Hematopoietic multipotent progenitor cell treated with erythropoietin and hydrocortisone succinate and interleukin-3 and kit ligand, for 8 days (in vitro differentiated cells): ENCODE measurements at regions not wholly inside any gene's neighbourhood (a gene's known extent, or its start where the extent isn't known, plus 50 kb on each side); places are given as distances from the start of the nearest gene placed in this dataset.
A peak's percentile ranks its signal among the peaks of the same experiment; 100 is the strongest.
"Not testable (repeated sequence)": the region's sequence is repeated elsewhere in the genome, so short reads cannot be mapped to it uniquely, and the experiment has no call there.

Experiments used
- DNase-seq: peaks from one replicate; pipeline ENCODE4 v3.0.0-alpha.2; 2015

DNA sequence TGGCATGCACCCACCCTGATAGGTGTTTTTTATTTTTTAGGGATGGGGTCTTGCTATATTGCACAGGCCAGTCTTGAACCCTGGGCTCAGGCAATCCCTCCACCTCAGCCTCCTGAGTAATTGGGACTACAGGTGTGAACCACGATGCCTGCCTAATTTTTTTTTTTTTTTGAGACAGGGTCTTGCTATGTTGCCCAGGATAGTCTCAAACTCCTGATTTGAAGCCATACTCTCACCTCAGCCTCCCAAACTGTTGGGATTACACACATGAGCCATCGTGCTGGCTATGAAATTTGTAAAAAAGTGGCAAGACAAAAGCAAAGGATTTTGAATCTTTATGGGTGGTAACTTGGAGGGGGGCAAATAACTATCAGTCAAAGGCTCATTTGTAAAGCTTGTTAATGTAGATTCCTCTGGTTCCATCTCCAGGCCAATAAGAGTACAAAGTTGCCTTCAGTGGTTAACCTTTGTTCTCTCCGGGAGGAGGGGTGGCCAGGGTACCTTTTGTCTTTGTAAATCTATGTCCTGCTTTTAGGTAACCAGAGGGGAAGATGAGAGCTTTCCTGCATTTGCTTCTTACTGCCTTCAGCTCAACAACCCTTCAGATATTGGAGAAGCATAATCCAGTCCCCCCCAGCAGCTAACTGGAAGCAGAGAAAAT, 372.0 kb upstream of the JARID2 start:
- DNase-seq, result no peak

DNA sequence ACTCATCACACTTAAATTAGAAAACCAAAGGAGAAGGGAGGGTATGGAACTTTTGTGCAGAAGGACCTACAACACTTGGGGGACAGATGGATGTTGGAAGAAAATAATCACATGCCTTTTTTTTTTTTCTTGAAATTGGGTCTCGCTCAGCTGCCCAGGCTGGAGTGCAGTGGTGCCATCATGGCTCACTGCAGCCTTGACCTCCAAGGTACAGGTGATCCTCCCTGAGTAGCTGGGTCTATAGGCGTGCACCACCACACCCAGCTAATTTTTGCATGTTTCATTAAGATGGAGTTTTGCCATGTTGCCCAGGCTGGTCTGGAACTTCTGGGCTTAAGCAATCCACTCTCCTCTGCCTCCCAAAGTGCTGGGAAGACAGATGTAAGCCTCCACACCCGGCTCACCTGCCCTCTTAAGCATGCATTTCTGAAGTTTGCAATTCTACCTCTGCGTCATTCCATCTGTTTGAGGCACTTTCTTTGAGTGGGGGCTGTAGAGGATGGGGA, 370.8 kb upstream of the JARID2 start:
- no peak for DNase-seq

DNA sequence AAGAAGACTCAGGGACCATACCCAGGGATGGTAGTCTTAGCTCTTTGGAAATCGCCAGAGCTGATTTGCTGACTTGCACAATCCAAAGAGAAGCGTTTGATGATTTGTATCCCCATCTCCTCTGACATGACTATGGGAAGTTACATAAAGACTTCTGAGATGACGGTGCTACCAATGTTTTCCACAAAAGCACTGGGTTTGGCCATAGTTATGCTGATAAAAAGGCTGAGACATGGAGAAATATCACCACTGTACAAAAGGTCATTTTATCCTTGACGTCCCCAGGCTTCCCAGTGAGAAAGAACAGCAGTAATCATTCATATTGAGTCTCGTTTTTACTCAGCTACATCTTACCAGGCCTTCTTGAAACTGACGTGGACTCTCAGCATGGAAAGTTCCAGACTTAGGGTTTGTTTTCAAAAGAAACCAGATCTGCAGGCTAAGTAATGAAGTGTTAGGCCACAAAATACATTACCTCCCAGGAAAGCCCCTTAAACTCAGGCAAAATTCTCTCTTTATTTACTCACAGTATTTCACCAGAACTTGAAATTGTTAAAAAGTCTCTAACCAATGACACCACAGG, 370.3 kb upstream of the JARID2 start:
- DNase-seq, result no peak

GRCh38 chr6:14876778-14877613, 368.9 kb upstream of the JARID2 start:
- no peak for DNase-seq

DNA sequence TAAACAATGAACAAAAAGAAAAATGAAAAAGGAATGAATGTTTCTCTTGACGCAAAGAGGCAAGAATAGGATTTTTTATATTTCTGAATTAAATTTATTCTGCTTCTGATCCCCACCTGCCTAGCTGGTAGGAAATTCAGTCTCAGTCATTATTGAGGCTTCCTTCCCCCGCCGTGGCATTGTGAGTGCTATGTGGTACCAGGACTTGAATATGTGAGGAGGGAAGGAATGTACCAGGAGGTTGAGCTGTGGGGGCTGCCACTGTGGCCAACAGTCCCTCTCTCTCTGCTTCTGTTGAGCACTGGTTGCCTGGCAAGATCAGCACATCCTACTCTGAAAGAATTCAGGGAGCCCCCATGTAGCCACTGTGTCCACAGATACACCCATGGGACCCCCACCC, 368.1 kb upstream of the JARID2 start:
- DNase-seq, result no peak

GRCh38 chr6:14880052-14880451, 365.8 kb upstream of the JARID2 start:
- DNase-seq, result no peak

DNA sequence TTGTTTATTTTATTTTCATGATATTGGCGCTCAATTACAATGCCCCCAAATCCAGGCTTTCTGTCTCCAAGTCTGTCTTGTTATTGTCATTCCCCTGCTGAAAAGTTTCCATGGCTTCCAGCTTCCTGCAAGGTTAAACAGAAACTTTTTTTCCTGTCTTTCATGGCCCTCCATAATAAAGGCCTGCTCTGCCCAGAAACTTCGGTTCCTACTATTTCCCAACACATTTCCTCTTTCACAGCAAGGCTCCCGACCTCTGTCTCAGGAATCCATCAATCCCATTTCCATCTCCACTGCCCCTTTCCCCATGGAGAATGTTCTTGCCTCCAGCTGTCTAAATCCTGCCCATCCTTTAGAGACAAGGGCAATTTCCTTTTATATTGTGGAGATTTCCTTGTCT, 365.2 kb upstream of the JARID2 start:
- no peak for DNase-seq

GRCh38 chr6:14881398-14881797, 364.5 kb upstream of the JARID2 start:
- DNase-seq, result no peak

DNA sequence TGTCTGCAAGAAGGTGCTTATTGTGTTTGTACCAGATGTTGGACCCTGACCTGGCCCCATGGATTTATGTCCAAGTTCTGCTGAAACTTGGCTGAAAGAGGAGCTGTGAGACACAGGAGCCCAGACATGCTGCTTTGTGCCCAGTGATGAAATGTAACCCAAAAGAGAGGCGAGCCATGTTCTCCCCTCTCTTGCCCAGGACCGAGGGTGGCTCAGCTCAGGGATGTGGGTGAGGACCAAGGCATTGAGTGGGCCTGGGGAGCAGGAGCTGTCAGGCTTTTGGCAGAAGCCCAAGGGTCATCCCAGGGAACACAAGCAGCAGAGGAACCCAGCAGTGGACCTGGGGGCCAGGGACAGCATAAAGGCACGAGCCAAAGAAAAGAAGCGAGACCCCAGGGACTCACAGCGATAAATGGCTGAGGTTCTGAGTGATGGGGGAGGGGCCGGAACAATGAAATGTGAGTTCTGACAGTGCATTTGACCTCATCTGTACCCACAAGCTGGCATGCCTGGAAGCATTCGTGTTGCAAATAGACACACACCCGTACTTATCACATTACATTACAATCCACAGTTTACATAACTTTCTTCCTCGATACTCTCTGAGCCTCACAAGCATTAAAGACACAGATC, 363.4 kb upstream of the JARID2 start:
- DNase-seq, result no peak

DNA sequence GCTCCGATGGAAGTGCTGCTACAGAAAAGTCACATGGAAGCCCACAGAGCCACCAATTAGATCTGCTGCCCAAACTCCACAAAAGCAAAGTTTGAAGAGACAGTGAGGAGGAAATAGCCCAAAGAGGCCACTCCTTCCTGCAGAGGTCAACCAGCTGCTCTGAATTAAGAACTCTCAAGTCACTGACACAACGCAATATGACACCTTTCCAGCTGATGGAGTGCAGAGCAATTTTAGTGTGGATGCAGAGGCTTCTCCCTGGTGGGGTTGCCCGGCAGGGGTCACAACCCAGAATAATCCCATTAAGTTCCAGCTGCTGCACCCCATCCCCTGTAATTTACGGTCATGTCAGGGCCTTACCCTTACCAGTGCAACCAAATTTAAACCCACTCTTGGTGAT, 361.9 kb upstream of the JARID2 start:
- no peak for DNase-seq

DNA sequence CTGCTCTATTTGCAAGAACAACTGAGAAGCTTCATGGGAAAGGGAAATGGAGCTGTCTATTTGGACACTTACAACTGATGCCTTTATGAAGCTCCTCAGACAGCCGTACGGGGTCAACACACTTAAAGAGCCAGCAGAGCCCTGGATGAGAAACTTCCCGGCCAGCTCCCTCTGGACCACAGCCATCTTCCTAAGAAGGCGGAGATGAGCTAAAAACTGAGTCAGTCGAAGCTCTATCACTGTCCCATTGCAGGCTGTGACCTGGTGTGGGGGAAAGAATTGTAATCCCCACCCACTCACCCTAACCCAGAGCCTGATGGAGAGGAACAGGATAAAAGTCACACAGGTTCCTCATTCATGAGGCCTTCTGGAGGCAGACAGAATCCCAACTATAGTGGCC, 360.4 kb upstream of the JARID2 start:
- no peak for DNase-seq

DNA sequence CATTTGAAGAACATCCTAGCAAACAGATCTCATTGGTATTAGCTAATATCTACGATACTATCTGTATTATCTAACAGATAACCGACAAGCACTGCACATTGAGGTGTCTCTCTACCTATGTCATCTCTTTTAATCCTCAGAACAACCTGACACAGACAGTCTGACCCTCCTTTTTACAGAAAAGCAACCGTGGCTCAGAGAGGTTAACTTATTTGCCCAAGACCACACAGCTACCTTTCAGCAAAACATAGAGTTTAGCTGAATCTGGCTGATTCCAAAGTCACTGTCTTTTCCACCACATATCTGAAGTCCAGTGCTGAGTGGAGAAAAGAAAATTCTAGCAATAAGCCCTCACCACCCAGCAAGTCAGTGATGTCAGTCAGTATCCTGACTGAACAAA, 358.7 kb upstream of the JARID2 start:
- DNase-seq, result no peak

GRCh38 chr6:14887986-14888574, 357.8 kb upstream of the JARID2 start:
- no peak for DNase-seq

DNA sequence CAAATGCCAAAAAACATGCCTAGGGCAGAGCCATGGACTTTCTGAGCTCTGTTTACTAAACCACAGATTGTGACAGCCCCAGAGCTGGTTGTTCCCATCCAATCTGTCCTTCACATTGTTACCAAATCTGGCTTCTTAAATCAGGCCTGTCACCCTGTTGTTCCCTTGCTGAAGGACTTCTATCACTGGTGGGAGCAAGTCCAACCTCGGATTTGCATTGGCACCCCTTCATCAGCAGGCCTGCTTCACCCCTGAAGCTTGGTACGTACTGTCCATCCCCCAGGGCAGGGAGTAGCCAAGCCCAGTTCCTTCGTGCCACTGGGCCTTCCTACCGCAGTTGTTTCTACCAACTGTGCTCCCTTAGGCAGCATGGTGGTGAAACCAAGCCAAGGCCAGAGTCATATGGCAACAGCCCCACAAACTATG, 357.3 kb upstream of the JARID2 start:
- no peak for DNase-seq

- no peak for DNase-seq
Measured at GRCh38 chr6:14889188-14889587, 356.7 kb upstream of the JARID2 start.

DNA sequence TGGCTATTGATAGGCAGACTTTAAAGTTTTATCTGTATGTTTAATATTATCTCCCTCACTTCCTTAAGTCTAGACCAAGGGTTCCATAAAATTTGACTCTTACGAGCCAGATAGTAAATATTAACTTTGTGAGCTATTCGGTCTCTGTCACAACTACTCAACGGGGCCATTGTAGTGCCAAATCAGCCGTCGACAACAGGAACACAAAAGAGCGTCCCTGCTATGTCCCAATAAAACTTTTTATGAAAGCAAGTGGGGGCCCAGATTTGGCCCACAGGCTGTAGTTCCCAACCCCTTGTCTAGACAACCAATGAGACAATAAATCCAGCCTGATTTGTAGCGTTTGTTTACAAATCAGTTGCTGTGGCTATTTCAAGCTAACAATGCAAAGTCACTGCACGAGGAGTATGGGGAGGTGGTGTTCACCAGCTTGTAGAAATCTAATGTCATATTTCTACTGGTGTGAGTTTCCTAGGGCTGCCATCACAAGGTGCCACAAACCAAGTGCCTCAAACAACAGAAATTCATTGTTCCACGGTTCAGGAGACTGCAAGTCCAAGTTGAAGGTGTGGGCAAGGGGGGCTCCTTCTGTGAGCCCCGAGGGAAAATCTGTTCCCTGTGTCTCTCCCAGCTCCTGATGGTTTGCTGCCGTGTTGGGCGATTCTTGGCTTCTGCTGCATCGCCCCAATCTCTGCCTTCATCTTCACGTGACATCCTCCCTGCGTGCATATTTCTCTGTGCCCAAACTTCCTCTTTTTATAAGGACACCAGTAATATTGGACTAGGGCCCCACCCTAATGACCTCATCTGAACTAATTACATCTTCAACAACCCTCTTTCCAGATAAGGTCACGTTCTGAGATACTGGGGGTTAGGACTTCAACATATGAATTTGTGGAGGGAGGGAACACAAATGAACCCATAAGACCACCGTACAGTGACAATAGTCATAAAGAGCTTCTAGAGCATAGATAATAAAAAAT, 356.0 kb upstream of the JARID2 start:
- DNase-seq, result peak; percentile 64

DNA sequence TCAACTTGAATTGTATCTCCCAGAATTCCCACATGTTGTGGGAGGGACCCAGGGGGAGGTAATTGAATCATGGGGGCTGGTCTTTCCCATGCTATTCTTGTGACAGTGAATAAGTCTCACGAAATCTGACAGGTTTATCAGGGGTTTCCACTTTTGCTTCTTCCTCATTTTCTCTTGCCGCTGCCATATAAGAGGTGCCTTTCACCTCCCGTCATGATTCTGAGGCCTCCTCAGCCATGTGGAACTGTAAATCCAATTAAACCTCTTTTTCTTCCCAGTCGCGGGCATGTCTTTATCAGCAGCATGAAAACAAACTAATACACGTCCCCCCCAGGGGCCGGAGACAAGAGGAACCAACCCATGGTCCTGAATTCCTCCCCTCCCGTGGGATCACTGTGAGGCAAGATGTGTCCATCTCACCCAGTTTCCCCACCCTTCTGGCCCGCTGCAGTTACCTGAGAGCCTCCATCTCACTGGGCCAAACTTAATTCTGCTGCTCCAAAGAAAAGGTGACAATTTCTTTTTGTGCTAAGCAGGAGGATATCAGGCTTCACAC, 354.0 kb upstream of the JARID2 start:
- DNase-seq, result not testable (repeated sequence)

GRCh38 chr6:14894105-14894504, 351.8 kb upstream of the JARID2 start:
- no peak for DNase-seq

- DNase-seq, result no peak
Measured at GRCh38 chr6:14896475-14896874, 349.4 kb upstream of the JARID2 start.

DNA sequence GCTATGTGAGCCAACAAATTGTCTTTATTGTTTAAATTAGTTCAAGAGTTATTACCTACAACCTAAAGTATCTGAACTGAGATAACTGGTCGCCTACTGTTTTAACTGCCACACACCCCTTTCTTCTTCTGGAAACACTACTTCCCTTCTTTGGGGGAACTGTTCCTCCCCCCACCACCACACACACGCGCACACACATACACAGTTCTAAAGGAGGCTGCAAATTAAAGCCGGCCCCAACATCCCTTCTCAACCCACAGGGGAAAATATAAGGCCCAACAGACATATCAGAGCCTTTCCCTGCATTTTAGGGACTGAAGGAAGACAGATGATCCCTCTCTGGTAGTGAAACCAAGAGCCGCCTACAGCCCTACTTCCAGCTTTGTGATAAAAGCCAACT, 348.0 kb upstream of the JARID2 start:
- DNase-seq, result no peak

DNA sequence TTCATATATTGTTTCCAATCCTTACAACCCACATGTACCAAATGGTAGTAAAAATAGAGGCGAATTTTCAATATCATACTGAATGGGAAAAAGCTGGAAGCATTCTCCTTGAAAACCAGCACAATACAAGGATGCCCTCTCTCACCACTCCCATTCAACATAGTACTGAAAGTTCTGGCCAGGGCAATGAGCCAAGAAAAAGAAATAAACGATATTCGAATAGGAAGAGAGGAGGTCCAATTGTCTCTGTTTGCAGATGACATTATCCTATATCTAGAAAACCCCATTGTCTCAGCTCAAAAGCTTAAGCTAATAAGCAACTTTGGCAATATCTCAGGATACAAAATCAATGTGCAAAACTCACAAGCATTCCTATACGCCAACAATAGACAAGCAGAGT, 346.4 kb upstream of the JARID2 start:
- DNase-seq, result not testable (repeated sequence)
